Activated T-cell treated with anti-CD3 and anti-CD28 coated beads, Interleukin-2, amount 50 U/mL, for 24 hours (primary cell): ENCODE measurements at regions not wholly inside any gene's neighbourhood (a gene's known extent, or its start where the extent isn't known, plus 50 kb on each side); places are given as distances from the start of the nearest gene placed in this dataset.

Experiments used
- DNase-seq: peaks from one replicate; pipeline ENCODE4 v3.0.0-alpha.2; 2020
- H3K27ac Mint-ChIP-seq: 2 replicates; pipeline ENCODE4 v1.8.0; 2020; ENCODE audit warnings: mild to moderate bottlenecking, mixed read lengths
- H3K27me3 Mint-ChIP-seq: 2 replicates; pipeline ENCODE4 v1.8.0; 2020; ENCODE audit warnings: mixed read lengths
- H3K36me3 Mint-ChIP-seq: 2 replicates; pipeline ENCODE4 v1.8.0; 2020; ENCODE audit warnings: low read depth, mixed read lengths
- H3K4me1 Mint-ChIP-seq: 2 replicates; pipeline ENCODE4 v1.8.0; 2020; ENCODE audit warnings: low read depth, mixed read lengths
- H3K4me3 Mint-ChIP-seq: 2 replicates; pipeline ENCODE4 v1.8.0; 2020; ENCODE audit warnings: mild to moderate bottlenecking, moderate library complexity, mixed read lengths
- H3K9me3 Mint-ChIP-seq: 2 replicates; pipeline ENCODE4 v1.8.0; 2020; ENCODE audit warnings: mixed read lengths

GRCh38 chr2:200156166-200156835, 150.2 kb upstream of the SPATS2L start:
- no peak for DNase-seq
- H3K27me3 Mint-ChIP-seq: peaks cover 13% of the 10 kb centered on the region
- peaks cover 2% of the 10 kb centered on the region for H3K4me1 Mint-ChIP-seq
- H3K4me3 Mint-ChIP-seq: no peak overlapping the region
- H3K27ac Mint-ChIP-seq: no peak overlapping the region
- H3K9me3 Mint-ChIP-seq: peaks cover 13% of the 10 kb centered on the region
- no peaks in the 10 kb centered on the region for H3K36me3 Mint-ChIP-seq

GRCh38 chr2:200158647-200159356, 147.7 kb upstream of the SPATS2L start:
- peaks cover 2% of the 10 kb centered on the region for H3K4me1 Mint-ChIP-seq
- H3K9me3 Mint-ChIP-seq: no peaks in the 10 kb centered on the region
- peaks cover 7% of the 10 kb centered on the region for H3K27me3 Mint-ChIP-seq
- H3K4me3 Mint-ChIP-seq: no peak overlapping the region
- no peaks in the 10 kb centered on the region for H3K36me3 Mint-ChIP-seq
- no peak for DNase-seq
- H3K27ac Mint-ChIP-seq: no peak overlapping the region

GRCh38 chr2:200159357-200159707, 147.2 kb upstream of the SPATS2L start:
- H3K4me3 Mint-ChIP-seq: no peak overlapping the region
- H3K9me3 Mint-ChIP-seq: no peaks in the 10 kb centered on the region
- DNase-seq: no peak
- peaks cover 7% of the 10 kb centered on the region for H3K27me3 Mint-ChIP-seq
- H3K4me1 Mint-ChIP-seq: peaks cover 2% of the 10 kb centered on the region
- no peak overlapping the region for H3K27ac Mint-ChIP-seq
- H3K36me3 Mint-ChIP-seq: no peaks in the 10 kb centered on the region

- no peaks in the 10 kb centered on the region for H3K9me3 Mint-ChIP-seq
- H3K36me3 Mint-ChIP-seq: no peaks in the 10 kb centered on the region
- peaks cover 2% of the 10 kb centered on the region for H3K4me1 Mint-ChIP-seq
- DNase-seq: no peak
- no peak overlapping the region for H3K27ac Mint-ChIP-seq
- H3K4me3 Mint-ChIP-seq: no peak overlapping the region
- H3K27me3 Mint-ChIP-seq: peaks cover 7% of the 10 kb centered on the region
Measured at GRCh38 chr2:200159829-200160781, 146.4 kb upstream of the SPATS2L start.

- Mint-ChIP-seq H3K27me3 (peaks cover 7% of the 10 kb centered on the region), H3K9me3 (peaks cover 5% of the 10 kb centered on the region), H3K27ac (no peak overlapping the region), H3K4me3 (no peak overlapping the region), H3K36me3 (no peaks in the 10 kb centered on the region), H3K4me1 (no peaks in the 10 kb centered on the region)
- DNase-seq: no peak
Measured at GRCh38 chr2:200161458-200161857, 145.0 kb upstream of the SPATS2L start.

- Mint-ChIP-seq H3K9me3 (peaks cover 5% of the 10 kb centered on the region), H3K4me3 (no peak overlapping the region), H3K27ac (no peak overlapping the region), H3K4me1 (no peaks in the 10 kb centered on the region), H3K27me3 (peaks cover 7% of the 10 kb centered on the region), H3K36me3 (no peaks in the 10 kb centered on the region)
- DNase-seq: no peak
Measured at GRCh38 chr2:200165687-200166086, 140.8 kb upstream of the SPATS2L start.

GRCh38 chr2:200168641-200169555, 137.6 kb upstream of the SPATS2L start:
- Mint-ChIP-seq H3K4me3 (no peak overlapping the region), H3K9me3 (peaks cover 5% of the 10 kb centered on the region), H3K4me1 (no peaks in the 10 kb centered on the region), H3K36me3 (no peaks in the 10 kb centered on the region), H3K27ac (no peak overlapping the region), H3K27me3 (peaks cover 4% of the 10 kb centered on the region)
- DNase-seq: no peak

- Mint-ChIP-seq H3K4me1 (no peaks in the 10 kb centered on the region), H3K9me3 (peaks cover 5% of the 10 kb centered on the region), H3K27ac (no peak overlapping the region), H3K4me3 (no peak overlapping the region), H3K36me3 (no peaks in the 10 kb centered on the region), H3K27me3 (peaks cover 4% of the 10 kb centered on the region)
- no peak for DNase-seq
Measured at GRCh38 chr2:200170221-200170620, 136.3 kb upstream of the SPATS2L start.

GRCh38 chr2:200171731-200172482, 134.6 kb upstream of the SPATS2L start:
- Mint-ChIP-seq H3K9me3 (no peaks in the 10 kb centered on the region), H3K27ac (no peak overlapping the region), H3K4me3 (no peak overlapping the region), H3K27me3 (peaks cover 4% of the 10 kb centered on the region), H3K36me3 (no peaks in the 10 kb centered on the region), H3K4me1 (no peaks in the 10 kb centered on the region)
- DNase-seq: no peak

GRCh38 chr2:200172521-200172920, 134.0 kb upstream of the SPATS2L start:
- Mint-ChIP-seq H3K36me3 (no peaks in the 10 kb centered on the region), H3K9me3 (no peaks in the 10 kb centered on the region), H3K4me3 (no peak overlapping the region), H3K27me3 (no peaks in the 10 kb centered on the region), H3K4me1 (no peaks in the 10 kb centered on the region), H3K27ac (no peak overlapping the region)
- DNase-seq: no peak

GRCh38 chr2:200172944-200173581, 133.4 kb upstream of the SPATS2L start:
- DNase-seq: no peak
- Mint-ChIP-seq H3K36me3 (no peaks in the 10 kb centered on the region), H3K27ac (no peak overlapping the region), H3K4me3 (no peak overlapping the region), H3K9me3 (no peaks in the 10 kb centered on the region), H3K27me3 (no peaks in the 10 kb centered on the region), H3K4me1 (no peaks in the 10 kb centered on the region)

- Mint-ChIP-seq H3K4me1 (no peaks in the 10 kb centered on the region), H3K27me3 (no peaks in the 10 kb centered on the region), H3K36me3 (no peaks in the 10 kb centered on the region), H3K9me3 (no peaks in the 10 kb centered on the region), H3K27ac (no peak overlapping the region), H3K4me3 (no peak overlapping the region)
- no peak for DNase-seq
Measured at GRCh38 chr2:200173691-200174090, 132.8 kb upstream of the SPATS2L start.
